NCI-H774 (cell line): ENCODE measurements at regions not wholly inside any gene's neighbourhood (a gene's known extent, or its start where the extent isn't known, plus 50 kb on each side); places are given as distances from the start of the nearest gene placed in this dataset.

Source experiments
- DNase-seq: peaks from one replicate; lab custom pipeline; 2025; lab: John Stamatoyannopoulos, UW

GRCh38 chr5:168202996-168203395, 88.4 kb upstream of the WWC1 start:
- no peak for DNase-seq

- no peak for DNase-seq
These were observed 87.3 kb upstream of the WWC1 start for GRCh38 chr5:168204165-168204564.

- no peak for DNase-seq
These were observed 83.9 kb upstream of the WWC1 start for GRCh38 chr5:168207450-168208029.

GRCh38 chr5:168209244-168209995, 82.0 kb upstream of the WWC1 start:
- DNase-seq, result no peak

GRCh38 chr5:168209997-168210396, 81.4 kb upstream of the WWC1 start:
- DNase-seq, result no peak

- no peak for DNase-seq
These were observed 80.2 kb upstream of the WWC1 start for GRCh38 chr5:168211245-168211644.

GRCh38 chr5:168211936-168212335, 79.5 kb upstream of the WWC1 start:
- DNase-seq, result no peak

GRCh38 chr5:168214071-168214470, 77.4 kb upstream of the WWC1 start:
- DNase-seq, result no peak

- no peak for DNase-seq
These were observed 76.6 kb upstream of the WWC1 start for GRCh38 chr5:168214886-168215285.

GRCh38 chr5:168215646-168216045, 75.8 kb upstream of the WWC1 start:
- no peak for DNase-seq

GRCh38 chr5:168216989-168217388, 74.5 kb upstream of the WWC1 start:
- DNase-seq, result no peak

GRCh38 chr5:168217497-168217896, 73.9 kb upstream of the WWC1 start:
- DNase-seq, result no peak

- DNase-seq, result no peak
These were observed 72.7 kb upstream of the WWC1 start for GRCh38 chr5:168218746-168219145.

GRCh38 chr5:168219515-168220410, 71.7 kb upstream of the WWC1 start:
- peak; percentile 56 for DNase-seq

GRCh38 chr5:168224085-168224484, 67.4 kb upstream of the WWC1 start:
- DNase-seq, result no peak

GRCh38 chr5:168226012-168226411, 65.4 kb upstream of the WWC1 start:
- DNase-seq, result no peak

- no peak for DNase-seq
These were observed 64.4 kb upstream of the WWC1 start for GRCh38 chr5:168227001-168227400.

GRCh38 chr5:168227973-168228615, 63.4 kb upstream of the WWC1 start:
- DNase-seq, result no peak

GRCh38 chr5:168228668-168229067, 62.8 kb upstream of the WWC1 start:
- no peak for DNase-seq

- no peak for DNase-seq
These were observed 57.3 kb upstream of the WWC1 start for GRCh38 chr5:168234133-168234532.

- DNase-seq, result no peak
These were observed 53.0 kb upstream of the WWC1 start for GRCh38 chr5:168238463-168238862.

GRCh38 chr5:168239325-168239724, 52.1 kb upstream of the WWC1 start:
- no peak for DNase-seq
